Stimulated activated CD4-positive, alpha-beta T cell treated with anti-CD3 and anti-CD28 coated beads, TNF-alpha, amount 100 ng/mL, for 4 hours (primary cell): ENCODE measurements at regions not wholly inside any gene's neighbourhood (a gene's known extent, or its start where the extent isn't known, plus 50 kb on each side); places are given as distances from the start of the nearest gene placed in this dataset.
"Not testable (repeated sequence)": the region's sequence is repeated elsewhere in the genome, so short reads cannot be mapped to it uniquely, and the experiment has no call there.

Source experiments
- DNase-seq, 3 experiments: peaks; one replicate each; pipeline ENCODE4 v3.0.0-alpha.2; 2020; ENCODE audit warnings: low read depth in 3 of 3

DNA sequence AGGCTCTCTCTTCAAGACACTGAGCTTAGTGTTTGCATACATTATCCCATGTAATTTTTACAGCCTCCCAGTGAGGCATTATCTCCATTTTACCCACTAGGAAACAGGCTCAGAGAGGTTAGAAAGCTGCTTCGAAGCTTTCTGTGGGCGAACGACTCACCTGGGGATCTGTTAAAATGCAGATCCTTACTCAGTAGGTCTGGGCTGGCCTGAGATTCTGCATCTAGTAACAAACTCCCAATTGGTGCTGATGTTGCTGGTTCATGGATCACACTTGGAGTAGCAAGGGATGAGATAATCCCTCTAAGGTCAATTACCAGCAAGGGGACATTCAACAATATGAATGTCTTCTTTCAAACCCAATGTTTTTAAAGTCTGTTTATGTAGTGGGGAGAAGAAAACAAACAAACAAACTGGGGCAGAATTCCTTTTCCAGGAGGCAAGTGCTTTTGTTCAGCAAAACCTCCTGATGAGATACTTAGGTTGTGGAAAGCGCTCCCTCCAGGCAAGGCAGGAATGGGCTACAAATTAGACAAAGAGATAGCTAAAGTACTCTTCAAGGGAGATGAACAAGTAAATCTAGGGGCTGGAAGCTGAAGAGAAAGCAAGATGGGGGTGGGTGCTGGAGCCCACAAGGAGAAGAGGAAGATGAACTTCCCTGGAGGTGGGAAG is 311.9 kb downstream of the SHQ1 start:
- DNase-seq = no peak

DNA sequence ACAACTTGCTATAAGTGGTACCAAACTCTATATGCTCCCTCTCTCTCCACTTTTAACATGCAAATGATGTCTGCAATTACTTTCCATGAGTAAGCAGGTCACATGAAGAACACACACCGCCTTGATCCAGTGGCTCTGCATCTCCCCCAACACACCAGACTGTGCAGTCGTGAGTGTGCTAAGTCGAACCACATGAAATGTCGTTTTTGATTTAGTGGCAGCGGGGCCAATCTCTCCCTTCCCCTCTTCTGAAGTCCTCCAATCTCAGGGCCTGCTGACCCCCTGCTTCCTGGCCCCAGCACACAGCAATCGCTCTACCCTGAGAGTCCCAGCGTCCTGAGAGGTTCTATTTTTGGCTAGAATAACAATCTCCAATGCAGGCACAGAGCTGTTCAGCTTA is 312.5 kb downstream of the SHQ1 start:
- no peak for DNase-seq

DNA sequence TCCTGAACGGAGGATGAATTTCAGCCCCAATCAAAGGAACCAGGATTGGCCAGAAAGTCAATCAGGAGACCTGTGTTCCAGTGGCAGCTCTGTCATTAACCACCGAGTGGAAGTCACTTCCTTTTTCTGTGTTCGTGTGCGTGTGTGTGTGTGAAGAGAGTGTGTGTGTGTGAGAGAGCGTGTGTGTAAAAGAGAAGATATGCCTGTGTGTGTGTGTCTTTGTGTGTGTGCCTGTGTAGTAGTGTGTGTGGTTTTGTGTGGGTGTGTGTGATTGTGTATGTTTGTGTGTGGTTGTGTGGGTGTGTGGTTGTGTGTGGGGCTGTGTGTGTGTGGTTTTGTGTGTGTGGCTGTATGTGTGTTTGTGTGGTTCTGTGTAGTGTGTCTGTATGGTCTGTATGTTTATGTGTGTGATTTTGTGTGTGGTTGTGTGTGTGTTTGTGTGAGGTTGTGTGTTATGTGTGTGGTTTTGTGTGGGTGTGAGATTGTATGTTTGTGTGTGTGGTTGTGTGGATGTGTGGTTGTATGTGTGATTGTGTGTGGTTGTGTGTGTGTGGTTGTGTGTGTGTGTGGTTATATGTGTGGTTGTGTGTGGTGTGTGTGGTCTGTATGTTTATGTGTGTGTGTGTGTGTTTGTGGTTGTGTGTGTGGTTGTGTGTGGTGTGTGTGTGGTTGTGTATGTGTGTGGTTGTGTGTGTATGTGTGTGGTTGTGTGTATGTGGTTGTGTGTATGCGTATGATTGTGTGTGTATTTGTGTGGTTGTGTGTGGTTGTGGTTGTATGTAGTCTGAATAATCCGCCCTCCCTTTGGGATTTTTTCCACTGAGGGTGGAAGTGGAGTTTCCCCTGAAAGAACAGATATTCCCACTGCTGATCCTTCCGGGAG is 314.4 kb downstream of the SHQ1 start:
- DNase-seq = no peak

DNA sequence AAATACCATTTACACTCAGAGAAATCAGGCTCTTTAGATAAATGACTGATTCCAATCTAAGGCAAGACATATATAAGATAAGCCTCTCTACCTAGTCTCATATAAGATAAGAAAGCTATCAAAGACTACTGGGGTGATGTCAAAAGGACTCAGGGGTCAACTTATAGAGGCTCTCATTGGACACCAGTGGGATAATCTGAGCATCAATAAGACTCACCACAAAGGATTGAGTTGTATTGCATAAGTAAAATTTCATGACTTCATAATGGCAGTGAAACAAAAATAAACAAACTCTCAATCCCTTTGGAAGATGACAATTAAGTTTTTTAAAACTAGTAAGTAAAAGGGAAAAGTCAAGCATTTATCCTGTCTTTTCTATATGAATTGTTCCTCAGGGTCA is 317.8 kb downstream of the SHQ1 start:
- DNase-seq = no peak

DNA sequence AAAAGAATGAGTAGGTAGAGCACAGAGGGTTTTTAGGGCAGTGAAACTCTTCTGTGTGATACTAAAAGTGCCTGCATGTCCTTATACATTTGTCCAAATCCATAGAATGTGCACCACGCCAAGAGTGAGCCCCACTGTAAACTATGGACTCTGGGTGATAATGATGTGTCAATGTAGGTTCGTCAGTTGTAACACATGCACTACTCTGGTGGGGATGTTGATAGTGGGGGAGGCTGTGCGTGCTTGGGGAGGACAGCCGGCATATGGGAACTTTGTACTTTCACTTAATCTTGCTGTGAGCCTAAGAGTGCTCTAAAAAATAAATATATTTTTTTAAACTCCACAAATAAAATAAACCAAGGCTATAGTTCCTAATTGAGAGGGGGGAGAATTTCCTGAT is 319.2 kb downstream of the SHQ1 start:
- no peak for DNase-seq

DNA sequence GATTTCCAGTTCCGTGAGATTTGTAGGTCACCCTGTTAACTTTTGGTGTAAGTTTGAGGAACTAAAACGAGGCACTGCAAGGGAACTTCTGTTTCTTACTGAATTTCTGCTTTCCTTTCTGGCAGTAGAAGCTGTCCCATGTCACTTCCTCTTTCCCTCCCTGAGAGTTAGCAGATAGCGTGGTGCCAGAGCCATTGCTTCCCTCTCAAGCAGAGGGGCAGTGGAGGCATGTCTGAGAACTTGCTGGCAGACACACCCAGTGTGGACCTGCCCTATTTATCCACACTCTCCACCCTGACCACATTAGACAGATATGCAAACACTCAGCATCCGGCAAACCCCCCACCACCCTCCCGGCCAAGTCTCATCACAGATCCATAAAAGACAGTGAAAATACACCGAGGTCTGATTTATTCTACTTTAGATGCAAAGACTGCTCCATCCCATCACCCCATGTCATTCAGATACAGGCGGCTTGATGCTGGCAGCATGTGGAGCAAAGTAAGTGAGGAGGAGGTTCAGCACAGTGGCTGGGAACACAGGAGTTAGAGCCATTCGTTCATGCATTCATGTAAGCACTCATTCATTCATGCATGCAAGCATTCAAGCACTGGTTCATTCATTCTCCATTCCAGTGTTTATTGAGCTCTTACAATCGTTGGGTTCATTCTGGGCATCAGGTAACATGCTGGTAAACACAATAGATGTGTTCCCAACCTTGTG is 324.7 kb downstream of the SHQ1 start:
- DNase-seq = no peak

DNA sequence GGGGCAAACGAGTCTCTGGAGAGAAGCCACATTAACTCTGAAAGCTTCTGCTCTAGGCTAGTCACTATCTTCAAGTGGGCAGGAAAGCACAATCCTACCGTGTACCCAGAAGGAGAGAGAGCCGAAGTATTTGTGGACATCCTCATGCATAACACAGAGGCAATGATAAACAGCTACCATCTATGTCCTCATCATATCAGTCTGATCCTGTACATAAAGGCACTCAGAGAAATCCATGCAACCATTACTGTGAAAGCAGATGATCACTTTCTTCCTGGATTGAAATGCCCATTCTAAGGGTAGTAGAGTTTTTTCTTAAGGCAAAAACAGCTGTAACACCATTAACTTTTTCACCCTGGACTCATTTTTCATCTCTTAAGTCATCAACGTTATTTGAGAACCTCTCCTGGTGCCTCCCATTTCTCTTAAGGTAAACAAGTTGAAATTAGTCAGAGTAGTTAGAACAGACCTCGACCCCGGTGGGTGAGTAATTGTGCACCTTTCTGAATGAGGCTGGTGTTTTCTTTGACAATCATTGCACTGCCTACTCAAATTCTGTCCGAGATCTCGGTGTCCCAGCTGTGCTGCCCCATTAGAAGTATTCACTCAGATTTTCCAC is 327.4 kb downstream of the SHQ1 start:
- DNase-seq = no peak

DNA sequence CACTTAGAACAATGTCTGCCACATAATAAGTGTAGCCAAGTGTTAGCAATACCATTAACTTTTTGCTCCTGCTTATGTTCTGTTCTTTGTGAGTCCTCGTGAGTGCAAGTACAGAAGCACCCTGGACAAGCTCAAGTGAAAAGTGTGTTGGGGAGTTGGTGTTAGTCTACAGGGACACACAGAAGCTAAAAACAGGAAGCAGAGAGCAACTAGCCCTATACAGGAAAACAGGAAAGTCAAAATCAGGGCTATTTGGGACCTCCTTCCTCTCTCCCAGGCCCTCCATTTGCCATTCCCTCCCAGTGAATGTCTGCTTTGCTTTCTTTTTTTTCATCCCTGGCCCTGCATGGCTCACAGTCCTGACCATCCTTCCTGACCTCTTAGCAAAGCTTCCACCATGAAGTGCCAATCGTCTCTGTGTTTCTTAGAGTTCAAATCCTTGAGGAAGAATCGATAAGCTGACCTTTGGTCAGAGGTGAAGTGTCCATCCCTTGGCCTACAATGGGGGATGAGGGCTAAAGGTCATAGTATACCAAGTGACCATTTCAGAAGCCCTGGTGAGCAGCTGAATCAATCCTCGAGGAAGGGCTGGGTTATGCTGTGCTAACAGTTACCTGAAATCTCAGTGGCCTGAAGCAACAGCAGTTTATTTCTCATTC is 328.2 kb downstream of the SHQ1 start:
- DNase-seq = no peak

DNA sequence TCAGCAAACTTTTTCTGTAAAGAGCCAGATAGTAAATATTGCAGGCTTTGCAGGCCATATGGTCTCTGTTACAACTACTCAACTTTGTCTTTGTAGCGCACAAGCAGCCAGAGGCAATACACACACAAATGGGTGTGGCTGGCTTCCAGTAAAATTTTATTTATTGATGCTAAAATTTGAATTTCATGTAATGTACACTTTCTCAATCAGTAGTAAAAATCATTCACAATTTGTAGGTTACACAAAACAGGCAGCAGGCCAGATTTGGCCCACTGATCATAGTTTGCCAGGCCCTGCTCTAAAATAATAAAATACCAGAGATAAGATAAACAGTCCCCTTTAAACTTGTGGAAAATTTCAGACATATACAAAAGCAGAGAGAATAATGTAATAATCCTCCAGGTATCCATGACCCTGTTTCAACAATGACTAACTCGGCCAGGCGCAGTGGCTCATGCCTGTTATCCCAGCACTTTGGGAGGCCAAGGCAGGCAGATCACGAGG is 330.3 kb downstream of the SHQ1 start:
- no peak for DNase-seq

DNA sequence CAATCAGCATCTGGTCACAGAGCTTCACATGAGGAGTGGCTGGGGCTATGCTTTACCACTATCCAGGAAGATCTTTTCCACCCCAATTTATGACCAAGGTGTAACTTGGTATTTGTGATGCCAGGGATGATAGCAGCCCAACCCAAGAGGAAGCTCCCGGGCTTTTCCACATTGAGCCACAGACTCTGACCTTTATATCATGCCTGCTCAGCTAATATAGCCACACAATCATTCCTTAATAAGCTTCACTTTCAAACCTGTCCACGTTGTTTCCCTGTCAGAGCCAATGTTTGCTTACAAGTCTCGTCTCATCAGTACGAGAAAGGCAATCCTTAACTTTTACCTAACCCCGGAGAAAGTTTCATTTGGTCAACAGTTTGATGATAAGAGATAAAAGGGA is 330.9 kb downstream of the SHQ1 start:
- no peak for DNase-seq

DNA sequence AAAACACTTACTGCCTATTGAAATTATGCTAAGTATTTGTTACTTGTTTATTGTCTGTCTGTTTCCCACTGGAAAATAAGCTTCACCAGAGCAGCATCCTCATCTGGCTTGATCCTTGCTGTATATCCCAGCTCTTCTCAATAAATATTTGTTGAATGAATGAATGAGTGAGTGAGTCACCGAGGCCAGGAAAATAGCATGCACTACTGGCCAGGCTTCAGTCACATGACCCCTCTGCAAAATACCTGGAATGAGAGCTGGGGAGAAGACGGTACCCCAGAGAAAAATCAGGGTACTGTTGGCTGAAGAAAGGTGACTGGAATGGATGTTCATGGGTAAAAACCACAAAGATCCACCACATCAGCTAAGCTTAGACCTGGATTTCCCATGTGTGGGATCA is 331.9 kb downstream of the SHQ1 start:
- DNase-seq = no peak

DNA sequence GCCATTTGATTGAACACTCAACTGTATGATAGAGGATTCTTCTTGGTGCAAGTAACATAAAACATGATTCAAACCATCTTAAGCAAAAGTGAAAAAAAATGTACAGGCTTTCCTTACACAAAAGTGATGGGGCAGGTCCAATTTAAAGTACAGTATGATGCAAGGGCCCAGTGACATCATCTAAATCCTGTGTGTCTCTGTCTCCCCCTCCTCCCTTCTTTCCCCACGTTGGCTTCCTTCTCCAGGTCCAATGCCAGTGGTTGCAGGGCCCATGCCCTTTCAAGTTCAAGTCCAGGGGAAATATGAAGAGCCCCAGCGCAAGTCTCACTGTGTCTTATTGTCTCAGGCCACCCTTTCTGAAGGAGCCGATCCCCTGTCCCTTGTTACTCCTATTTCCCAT is 332.3 kb downstream of the SHQ1 start:
- DNase-seq = no peak

DNA sequence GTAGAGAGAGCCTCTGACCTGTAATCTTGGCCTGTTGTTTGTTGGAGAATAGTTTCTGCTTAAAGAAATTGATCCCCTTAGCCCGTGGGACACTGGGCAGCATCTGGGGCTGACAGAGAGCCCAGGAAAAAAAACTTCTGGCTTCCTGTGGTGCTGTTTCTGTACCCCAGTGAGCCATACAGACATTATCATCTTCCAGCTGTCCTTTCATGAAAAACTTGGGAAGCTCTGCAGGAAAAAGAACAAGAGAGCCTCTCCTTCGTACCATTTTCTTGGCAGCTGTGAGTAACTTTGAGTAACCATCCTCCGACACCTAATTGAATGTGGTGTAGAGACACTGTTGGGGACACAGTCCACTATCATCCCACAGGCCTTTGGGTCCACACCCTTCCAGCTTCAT is 333.0 kb downstream of the SHQ1 start:
- no peak for DNase-seq

DNA sequence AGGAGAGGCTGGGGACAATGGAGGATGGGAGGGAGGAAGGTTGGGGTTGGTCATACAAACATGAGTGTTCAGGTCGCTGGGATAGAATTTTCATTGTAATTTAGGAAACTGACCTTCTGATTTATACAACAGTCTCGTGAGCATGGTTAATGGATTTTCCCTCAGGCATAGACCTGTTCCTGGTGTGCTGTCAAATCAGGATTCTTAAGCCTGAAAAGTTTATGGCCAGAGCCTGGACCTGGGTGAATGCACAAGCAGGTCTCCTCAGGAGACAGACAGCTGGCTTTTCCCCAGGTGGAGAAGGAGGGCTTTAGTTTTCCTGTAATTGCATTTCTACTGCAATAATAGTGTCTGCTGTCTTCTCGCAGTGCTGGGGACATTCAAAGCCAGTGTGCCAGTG is 338.0 kb downstream of the SHQ1 start:
- no peak for DNase-seq

DNA sequence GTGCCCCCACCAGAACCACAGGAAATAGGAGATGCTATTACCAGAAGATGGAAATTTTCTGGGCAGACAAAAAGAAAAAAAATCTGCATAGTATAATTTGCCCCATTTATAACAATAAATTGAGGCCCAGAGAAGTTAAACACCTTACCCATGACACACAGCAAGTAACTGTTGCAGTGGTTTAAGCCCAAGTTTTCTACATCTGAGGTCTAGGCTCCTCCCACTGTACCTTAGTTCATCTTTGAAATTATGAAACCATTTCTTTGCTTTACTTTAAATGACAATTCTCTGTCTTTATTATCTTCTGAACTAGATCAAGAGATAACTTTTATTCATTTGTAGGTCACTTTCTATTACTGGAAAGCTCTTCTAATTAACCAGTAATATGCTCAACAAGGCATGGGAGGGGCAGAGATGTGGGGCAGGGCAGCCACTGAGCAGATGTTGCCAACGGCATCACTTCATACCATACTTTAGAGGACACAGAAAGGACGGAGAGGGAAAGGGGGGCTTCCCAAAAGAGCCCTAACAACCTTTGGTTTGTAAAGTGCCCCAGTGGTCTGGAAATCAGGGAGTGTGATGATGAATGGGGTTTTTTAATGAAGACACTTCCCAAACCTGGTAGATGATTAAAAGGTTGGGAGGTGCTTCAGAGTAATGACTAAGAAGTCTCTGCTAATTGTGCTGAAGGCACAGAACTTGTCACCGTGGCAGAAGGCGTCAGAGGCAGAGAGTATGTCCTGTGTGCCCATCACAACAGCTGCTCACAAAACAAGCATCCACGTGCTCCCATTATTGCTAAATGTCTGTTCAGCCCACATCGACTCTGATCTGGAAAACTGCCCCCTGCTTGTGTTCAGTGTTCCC is 342.5 kb downstream of the SHQ1 start:
- DNase-seq = no peak

DNA sequence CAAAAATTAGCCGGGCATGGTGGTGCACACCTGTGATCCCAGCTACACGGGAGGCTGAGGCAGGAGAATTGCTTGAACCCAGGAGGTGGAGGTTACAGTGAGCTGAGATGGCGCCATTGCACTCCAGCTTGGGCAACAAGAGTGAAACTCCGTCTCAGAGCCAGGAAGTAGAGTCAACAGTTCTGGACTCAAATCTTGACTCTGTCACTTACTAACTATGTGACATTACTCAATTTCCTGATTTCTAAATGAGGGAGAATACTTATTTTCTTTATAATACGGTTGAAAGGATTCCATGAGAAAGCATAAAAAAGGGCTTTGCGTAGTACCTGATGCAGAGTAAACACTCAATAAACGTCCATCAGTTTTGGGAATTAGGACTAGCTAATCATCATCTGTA is 350.7 kb downstream of the SHQ1 start:
- DNase-seq = not testable (repeated sequence)

DNA sequence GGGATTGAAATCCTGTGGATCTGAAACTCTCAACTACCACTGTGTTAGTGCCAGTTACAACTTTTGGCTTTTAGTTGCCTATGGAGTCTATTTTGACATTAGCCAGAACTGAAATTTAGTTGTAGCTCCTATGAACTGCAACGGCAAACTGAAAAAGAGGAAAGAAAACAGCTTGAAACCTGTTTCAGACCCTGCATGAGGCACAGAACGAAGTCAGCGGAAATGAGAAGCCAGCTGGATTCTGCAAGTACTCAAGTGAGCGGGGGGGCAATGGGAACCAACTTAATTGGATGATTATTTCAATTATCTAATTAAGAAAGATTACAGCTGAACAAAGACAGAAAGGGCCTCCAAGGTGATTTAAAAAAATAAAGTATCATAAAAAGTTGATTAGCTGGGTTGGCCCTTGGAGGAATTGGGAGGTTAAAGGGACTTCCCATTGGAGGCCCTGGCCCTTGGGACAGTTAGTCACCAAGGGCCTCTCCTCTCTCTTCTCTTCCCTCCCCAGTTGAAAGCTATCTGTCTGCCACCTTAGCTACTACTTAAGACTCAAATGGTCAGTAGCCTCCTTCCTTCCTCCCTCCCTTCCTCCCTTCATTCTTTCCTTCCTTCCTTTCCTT is 352.1 kb downstream of the SHQ1 start:
- DNase-seq = no peak

DNA sequence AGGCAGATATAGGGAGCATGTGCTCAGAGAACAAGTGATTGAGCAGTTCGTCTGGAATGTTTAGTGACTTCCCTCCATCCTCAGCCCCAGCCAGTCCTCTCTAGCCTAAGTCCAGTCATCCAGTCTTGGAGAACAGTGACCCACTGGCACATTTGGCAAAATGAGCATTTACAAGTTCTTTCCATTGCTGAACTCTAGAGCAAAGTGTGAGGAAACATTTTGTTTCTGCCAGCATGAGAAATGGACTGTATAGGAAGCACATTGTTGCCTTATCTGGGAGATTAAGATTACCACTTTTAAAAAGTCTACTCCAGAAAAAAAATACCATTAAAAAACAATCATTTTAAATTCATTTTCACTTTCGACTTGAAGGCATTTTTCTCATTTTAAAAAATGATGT is 353.6 kb downstream of the SHQ1 start:
- DNase-seq = no peak

DNA sequence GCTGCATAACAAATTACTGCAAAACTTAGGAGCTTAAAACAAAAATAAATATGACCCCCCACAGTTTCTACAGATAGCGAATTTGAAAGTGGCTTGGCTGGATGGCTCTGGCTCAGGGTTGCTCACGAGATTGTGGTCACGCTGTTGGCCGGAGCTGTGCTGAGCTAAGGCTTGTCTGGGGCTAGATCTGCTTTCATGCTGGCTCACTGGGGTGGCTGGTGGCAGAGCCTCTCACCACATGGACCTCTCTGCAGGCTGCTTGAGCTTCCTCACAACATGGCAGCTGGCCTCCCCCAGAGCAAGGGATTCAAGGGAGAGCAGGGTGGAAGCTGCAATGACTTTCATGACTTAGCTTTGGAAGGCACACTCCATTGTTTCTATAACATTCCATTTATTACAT is 354.1 kb downstream of the SHQ1 start:
- DNase-seq = no peak

DNA sequence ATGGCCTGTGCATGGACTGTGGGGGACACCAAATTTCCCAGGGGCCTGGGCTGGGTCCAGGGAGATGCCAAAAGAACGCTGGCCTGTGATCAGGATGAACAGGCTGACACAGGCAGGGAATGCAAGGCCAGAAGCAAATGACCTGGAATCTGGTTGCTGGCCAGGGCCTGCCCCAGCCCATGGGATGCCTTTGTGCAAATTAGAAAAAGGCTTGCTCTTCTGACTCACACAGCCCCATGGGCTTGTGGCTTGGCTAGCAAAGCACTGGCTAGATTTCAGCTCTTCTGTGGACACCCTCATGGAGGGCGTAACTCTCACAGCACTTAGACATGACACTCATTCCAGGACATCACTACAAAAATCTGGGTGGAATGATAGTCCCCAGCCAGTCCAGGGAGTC is 356.0 kb downstream of the SHQ1 start:
- DNase-seq = no peak
